Fibroblast of peridontal ligament (primary cell): ENCODE measurements at regions not wholly inside any gene's neighbourhood (a gene's known extent, or its start where the extent isn't known, plus 50 kb on each side); places are given as distances from the start of the nearest gene placed in this dataset.

Experiments used
- DNase-seq: peaks from one replicate; pipeline ENCODE4 v3.0.0-alpha.2; 2010; ENCODE audit errors: extremely low read depth

DNA sequence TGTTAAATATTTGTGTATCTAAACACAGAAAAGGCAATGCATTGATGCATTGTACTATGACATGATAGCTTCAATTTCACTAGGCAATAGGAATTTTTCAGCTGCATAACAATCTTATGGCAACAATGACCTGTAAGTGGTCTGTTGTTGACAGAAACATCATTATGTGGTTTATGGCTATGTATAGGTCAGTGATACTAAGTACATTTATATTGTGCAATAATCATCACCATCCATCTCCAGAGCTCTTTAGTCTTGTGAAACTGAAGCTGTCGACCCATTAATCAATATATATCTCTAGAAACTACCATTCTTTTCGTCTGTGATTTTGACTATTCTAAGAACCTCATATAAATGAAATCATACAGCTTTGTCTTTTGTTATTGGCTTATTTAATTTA lies 200.1 kb upstream of the ZNF717 start:
- no peak for DNase-seq

DNA sequence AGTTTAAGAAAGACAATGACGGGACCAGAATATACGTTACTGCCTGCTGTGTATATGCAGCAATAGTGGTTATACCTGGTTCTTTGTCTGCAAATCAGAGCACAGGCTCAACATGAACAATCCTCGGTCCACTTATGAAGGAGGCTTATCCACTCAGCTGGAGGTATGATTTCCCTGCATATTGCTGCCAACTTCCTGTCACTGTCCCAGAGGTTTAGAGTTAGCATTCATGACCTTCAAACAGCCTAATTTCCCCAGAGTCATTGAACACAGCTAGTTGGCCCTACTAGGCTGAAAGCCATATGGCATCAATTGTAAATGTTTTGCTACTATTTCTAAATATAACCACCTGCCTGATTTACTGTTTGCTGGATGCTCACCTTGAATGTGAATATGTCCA lies 224.9 kb upstream of the ZNF717 start:
- DNase-seq = no peak

DNA sequence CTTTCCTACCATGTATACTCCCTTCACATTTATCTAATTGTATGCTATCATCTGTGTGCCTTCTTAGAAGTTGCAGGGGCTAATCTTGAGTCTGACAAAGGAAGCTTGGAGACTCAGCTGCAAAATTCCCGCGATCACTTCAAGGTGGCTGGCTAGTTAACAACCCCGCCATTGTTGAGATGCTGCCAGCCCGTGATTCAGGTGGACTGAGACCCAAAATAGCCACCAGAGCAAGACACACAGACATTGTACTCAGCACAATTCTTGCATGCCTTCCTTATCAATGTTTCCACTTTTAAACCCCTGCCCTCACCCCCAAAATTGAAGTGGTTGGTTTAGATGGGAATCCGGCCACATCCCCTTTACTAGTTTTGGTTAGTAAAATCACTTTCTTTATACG lies 225.8 kb upstream of the ZNF717 start:
- no peak for DNase-seq

DNA sequence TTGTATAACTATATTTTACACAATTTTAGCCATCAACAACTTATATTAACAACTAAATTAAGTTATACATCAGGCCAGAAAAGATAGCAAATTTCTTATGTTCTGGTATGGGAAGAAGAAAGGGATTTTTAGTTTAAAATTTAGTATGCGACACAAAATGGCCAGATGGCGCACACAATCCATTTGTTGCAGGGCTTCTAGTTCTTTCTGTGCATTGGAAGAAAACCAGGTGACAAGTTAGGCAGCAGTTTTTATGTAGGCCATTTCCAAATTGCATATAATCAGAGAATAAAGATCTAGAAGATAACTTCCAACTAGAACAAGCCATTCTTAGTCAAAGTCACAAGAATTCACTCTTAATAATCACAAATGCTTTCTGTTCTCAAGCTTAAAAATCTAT lies 230.1 kb upstream of the ZNF717 start:
- DNase-seq = no peak

DNA sequence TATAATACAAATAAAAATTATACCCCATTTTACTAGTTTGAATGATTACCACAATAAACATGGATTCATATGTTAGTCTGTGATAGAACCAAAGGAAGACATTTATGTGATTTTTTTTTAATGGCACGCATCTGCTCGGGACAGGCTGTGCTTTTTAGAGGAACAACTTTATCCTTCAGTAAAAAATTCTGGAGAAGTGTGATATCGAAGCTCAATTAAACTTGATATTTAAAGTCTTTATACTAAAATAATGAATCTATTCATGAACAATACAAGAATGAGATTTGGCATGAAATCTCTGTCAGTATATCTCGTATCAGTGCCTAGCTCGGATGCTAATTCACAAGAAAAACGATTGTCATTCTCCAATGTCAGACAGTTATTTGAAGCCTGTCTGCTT lies 230.8 kb upstream of the ZNF717 start:
- DNase-seq = no peak

DNA sequence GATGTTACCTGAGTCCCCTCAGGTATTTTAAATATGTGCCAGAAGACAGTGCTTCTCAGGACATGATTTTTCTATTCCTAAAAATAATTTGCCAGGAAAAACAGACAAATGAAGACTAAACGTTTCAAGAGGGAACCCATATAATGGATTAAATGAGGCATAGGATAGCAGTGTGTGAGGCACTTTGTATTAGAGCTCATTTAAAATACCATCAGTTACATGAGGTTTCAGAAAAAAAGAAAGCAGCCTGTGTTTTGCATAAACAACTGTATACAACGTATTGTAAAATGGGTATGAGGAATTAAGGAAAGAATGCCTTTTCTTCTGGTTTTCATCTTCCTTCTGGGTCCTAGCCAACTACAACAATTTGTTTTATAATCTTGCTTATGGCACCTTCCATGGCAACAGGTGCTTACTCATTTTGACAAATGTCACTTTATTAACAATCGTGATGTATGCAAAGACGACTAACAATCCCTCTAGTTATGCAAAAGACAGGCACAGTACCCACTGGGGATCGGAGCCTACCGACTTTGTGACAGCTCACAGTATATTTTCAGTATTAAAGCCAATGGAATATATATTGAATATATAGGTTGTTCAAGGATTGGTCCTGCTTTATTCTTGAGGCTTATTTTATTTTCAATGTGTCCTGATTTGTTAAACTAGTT lies 231.6 kb upstream of the ZNF717 start:
- no peak for DNase-seq

DNA sequence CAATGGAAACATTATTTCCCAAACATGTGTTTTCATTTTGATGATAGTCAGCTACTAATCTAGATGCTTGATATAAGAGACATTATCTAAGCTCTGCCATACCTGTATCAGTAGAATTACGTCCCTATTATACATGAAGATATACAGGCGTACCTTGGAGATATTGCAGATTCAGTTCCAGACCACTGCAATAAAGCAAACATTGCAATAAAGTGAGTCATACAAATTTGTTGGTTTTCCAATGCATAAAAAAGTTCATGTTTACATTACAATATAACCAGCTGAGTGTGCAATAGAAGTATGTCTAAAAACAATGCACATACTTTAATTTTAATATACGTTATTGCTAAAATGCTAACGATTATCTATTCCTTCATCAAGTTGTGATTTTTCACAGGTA lies 236.0 kb upstream of the ZNF717 start:
- no peak for DNase-seq

DNA sequence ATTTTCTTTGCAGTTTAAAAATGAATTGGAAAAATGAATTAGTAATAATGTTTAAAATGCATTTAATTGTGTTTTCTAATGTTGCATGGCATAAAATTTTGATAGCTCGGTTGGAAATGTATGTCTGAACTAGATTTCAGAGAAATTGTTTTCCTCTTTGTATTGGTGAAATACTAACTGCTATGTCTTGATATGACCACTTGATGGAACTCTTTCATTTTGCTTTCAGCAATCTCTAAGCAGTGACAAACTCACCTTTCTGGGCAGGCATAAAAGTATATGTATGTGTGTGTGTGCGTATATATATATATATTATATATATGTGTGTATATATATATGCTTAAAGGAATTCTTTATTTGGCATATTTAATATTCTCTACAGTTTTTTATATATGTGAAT lies 239.3 kb upstream of the ZNF717 start:
- DNase-seq = peak; percentile 14

DNA sequence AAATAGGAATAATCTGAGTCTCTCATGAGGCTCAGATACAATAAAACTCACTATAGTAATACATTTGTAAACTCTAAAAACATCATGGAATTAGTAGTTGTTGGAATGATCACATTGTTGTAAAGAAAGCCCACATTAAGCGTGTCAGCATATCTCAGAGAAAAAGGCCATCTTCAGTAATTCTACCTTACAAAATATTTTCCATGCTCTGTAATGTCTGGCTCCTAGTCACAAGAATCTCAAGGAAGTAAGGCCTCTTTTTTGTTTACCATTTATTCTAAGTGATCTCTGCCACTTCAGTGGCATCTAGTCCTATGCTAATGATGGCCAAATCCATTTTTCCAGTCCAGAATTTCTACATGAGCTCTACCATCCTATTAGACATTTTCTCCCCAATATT lies 240.2 kb upstream of the ZNF717 start:
- DNase-seq = no peak

DNA sequence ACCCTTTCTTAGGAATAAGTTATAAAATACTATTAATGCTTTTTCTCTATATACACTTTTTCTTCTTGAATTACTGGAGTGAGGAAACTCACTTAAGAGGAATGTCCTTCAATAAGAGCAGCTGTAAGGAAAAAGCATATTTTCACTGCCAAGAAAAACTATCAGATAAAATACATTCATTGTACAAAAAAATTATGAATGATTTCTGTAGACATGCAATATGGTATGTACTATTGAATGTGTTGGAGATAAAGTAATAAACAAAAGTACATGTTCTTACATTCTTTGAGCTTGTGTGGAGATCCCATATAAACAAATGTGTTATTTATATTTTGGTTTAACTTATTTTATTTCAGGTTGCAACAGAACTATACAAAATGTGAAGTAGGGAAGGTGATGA lies 241.0 kb upstream of the ZNF717 start:
- DNase-seq = no peak

DNA sequence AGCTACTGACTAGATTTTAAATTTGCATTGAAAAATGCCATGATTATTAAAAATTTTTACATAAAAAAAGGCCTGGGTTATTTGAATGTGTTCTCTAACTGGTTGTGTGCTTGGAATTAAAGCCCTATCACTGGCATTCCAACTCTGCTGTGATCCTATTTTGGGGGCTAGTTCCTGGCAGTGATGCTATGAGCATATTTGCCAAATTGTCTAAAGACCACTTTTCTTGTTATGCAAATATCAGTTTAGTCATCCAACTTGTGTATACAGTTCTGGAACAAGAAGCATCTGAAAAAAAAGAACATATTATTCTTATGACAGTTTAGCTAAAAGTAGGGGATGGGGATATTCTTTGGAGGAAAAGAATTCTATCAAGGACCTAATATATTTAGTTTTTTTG lies 243.4 kb upstream of the ZNF717 start:
- no peak for DNase-seq

DNA sequence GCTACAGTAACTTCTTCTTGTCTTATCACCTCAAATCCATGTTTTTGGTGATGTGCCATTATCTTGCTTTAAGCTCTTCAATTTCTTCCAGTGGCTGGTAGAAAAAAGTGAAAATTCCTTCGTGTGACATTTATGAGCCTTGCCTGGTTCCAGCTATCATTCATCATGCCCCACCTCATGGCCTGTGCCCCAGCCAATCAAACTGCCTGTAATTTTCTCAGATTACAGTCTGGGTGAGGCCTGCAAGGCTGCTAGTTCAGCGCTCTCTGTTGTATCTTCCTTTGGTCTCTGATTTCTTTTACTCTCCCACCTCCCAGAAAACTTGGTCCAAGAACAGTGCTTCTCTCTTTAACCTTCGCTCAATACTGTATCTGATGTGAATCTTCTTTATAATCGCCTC lies 249.3 kb upstream of the ZNF717 start:
- no peak for DNase-seq

DNA sequence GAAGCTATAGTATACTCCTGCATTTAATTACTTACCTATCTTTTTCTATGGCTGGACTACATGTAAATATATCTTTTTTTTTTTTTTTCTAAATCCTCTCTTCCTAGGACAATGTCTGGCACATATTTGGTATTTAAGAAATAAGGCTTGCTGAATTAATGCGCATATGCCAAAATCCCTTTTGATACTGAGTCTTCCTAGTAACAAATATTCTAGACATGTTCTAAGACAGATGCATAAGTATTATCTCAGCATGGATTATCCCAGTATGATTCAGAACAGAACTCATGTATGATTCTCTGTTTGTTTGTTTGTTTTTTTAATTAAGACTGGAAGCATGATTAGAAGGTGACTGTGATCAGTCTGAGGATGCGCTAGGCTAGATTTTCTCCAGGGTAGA lies 249.8 kb upstream of the ZNF717 start:
- no peak for DNase-seq

DNA sequence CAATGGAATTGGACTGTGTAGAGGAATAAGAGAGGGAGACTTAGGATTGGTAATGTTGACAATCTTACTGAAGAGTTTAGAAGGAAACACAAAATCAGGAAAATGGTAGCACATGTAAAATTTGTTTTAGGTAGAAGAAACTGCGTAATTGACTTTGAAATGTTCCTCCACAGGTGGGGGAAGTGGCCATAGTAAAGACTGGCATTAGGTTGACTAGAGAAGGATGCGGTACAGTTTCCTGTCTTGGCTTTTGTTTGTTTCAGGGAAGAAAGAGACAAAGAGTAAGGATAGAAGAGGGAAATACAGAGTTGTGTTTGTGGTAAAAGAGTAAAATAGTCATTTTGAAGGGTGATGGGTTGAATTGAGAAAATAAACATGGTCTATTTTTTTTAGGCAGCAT lies 253.6 kb upstream of the ZNF717 start:
- DNase-seq = no peak

DNA sequence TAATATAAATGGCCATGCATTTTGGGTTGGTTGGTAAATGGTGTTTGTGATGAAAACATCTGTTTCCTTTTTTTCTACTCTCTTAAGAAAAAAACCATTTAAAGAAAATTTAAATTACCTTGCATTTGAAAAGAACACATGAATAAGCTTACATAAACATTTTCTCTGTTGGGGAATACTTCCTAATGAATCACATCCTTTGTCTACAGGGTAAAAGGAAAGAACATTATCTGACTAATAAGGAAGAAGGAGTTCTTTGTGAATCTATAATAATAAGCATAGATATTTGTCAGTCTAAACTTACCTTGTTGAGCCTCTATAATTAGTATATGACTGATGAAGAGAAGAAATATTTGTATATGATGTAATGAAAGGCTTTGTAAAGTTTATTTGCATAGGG lies 254.1 kb upstream of the ZNF717 start:
- no peak for DNase-seq

DNA sequence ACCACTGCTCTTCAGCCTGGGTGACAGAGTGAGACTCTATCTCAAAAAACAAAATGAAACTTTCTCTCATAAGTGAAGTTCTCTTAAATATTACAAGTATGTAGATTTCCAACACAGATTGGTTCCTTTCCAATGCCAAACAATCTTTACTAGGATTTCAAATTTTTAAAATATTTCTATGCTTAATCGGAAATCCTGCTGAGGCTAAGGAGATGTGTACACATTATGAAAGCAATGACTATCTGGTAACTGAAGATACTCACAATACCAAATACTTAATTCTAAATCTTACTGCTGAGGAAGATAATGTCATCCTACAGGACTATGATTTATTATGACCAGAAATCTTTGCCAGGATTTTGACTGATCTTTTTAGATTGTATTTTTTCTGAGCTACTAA lies 255.6 kb upstream of the ZNF717 start:
- DNase-seq = peak; percentile 25

DNA sequence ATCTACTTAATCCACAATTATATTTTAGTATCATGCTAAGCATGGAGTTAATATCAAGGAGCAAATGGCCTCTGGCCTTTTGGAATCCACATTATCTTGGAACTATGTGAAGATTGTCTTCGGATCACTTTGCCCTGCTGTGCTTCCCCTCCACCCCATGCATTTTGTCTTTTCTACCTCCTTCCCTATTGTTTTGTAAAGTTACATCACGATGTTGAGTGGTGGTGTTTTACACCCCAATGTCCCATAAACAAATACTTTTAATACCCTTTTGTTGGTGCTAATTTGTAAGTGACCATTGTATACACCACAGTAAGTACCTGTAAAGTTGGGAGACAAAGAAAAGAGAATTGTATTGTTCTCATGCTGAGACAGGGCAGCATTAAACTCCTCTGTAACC lies 258.4 kb upstream of the ZNF717 start:
- DNase-seq = no peak

DNA sequence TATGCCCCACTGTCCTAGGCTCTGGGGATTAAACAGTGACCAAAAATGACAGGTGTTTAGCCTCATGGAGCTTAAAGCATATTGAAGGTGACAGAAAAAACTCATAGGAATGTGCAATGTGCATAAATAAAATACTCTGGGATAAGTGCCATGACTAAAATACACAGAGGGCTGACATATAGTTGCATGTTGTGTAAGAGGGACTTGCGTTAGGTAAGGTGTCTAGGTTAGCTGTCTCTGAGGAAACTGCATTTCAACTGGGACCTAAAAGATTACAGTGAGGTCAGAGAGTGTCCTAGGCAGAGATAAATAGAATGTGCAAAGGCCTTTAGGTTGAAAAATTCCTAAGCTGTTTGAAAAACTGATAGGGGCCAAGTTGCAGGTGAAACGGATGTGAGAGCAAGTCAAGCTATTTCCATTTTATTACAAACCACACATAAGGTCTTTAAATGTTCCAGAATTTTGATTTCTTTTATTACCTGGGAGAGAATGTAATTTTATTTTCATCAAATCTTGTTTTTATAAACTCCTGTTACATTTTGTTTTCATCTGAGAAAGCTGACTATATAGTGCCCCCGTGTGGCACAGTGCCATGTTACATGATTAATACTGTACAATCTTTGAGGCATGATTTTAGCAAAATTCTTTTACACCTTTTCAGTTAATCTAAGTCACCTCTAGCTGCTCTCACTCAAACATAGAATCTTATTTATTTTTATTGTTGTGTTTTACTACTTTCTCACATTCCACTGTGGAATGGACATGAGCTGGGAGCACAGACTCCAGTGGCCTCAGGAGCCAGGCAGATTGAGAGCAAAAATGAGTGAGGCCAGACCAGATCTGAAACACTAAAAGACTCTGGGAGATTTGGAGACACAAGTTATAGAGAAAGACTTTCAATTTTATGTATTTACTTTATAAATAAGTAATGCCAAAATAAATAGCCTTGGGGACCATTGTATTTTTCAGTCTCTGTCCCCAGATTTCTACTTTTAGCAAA lies 259.6 kb upstream of the ZNF717 start:
- peak; percentile 5 for DNase-seq

DNA sequence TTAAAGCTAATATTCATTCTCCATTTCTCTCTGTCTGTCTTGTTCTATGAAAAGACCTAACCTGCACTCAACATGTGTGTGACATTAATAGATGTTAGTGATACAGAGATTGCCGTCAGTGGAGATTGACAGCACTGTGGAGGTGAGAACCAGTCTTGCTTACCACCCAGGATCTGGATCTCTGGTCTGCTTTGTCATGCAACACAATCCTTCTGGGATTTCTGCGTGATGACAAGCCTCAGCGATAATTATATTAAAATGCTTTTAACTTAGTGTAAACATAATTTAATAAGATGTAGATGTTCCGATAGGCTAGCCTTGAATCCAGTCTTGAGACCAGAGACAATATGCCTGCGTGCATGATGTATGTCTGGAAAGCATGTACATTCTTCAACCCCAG lies 262.0 kb upstream of the ZNF717 start:
- DNase-seq = no peak

DNA sequence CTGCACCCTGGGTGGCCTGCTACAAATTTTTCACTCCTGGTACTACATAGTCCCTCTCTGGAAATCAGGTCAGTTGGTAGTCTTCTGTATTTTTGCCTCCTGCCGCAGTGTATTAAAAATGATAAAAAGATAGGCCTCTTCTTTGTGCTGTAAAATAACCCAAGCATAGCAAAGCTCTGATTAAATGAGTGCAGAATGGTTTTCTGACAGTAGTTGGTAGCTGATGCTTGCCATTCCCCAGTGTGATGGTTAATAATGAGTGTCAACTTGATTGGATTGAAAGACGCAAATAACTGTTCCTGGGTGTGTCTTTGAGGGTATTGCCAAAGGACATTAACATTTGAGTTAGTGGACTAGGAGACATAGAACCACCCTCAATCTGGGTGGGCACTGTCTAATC lies 264.4 kb upstream of the ZNF717 start:
- no peak for DNase-seq

DNA sequence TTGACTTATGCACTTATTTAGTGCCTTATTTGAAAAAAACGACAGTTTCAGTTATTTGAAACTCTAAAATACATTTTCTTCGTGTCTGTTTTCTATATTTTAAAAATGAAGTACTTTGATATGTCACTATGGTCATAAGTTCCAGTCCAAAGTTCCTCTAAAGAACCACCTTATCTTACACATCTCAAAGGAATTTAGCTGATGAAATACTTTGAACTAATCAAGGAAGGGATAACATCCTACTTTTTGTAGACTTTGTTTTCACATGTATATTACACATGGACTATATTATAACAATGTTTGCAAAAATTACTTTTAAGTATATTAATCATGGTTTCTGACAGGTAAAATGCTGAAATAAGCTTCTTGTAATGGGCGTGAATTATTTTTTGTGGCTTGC lies 265.8 kb upstream of the ZNF717 start:
- DNase-seq = no peak

DNA sequence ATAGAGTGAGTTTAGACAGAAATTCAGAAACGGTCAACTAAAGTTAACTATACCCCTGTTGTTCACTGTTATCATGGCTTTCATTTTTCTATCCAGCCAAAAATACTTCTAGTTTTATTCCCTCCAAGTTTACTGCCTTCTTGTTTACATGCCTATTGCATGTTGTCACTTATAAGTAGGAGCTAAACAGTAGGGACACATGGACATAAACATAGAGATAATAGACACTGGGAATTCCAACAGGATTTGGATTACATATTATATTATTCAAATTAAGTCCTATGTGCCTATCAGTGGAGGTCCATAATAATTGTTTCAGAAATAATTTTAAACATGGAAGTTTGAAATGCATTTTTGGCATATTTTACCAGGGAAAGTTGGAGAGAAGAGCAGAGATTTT lies 269.1 kb upstream of the ZNF717 start:
- no peak for DNase-seq

DNA sequence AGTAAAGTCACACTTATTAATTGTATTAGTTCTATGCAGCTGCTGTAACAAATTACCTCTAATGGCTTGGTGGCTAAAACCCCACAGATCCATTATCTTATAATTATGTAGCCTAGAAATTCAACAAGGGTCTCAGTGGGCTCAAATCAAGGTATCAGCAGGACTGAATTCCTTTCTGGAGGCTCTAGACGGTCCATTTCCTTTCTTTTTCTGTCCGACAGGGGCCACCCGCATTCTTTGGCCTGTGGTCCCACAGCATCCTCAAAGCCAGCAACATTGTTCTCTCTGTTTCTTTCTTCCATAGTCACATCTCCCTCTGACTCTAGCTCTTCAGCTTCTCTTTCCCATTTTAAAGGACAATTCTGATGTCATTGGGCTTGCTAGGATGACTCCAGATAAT lies 276.3 kb upstream of the ZNF717 start:
- DNase-seq = no peak
